ENCODE measurements at regions not wholly inside any gene's neighbourhood (a gene's known extent, or its start where the extent isn't known, plus 50 kb on each side); places are given as distances from the start of the nearest gene placed in this dataset.
A peak's percentile ranks its signal among the peaks of the same experiment; 100 is the strongest.
"Not testable (repeated sequence)": the region's sequence is repeated elsewhere in the genome, so short reads cannot be mapped to it uniquely, and the experiment has no call there.

GRCh38 chr1:184888505-184888904 lies 85.8 kb downstream of the NIBAN1 start:
- no peak for DNase-seq (ENCODE audit: low spot score)

GRCh38 chr1:184882957-184883815 lies 91.1 kb downstream of the NIBAN1 start:
- DNase-seq (ENCODE audit: low spot score) = no peak

- no peak for DNase-seq (ENCODE audit: low spot score)
These were observed 92.1 kb downstream of the NIBAN1 start for GRCh38 chr1:184881941-184882913.

GRCh38 chr1:184879876-184880557 lies 94.3 kb downstream of the NIBAN1 start:
- DNase-seq (ENCODE audit: low spot score) = no peak

- DNase-seq (ENCODE audit: low spot score) = no peak
These were observed 95.7 kb downstream of the NIBAN1 start for GRCh38 chr1:184878602-184879001.

- no peak for DNase-seq (ENCODE audit: low spot score)
These were observed 96.3 kb downstream of the NIBAN1 start for GRCh38 chr1:184878002-184878401.

- DNase-seq (ENCODE audit: low spot score) = not testable (repeated sequence)
These were observed 98.3 kb downstream of the NIBAN1 start for GRCh38 chr1:184876015-184876414.

- no peak for DNase-seq (ENCODE audit: low spot score)
These were observed 99.1 kb downstream of the NIBAN1 start for GRCh38 chr1:184875218-184875617.

- DNase-seq (ENCODE audit: low spot score) = no peak
These were observed 104.0 kb downstream of the NIBAN1 start for GRCh38 chr1:184870319-184870718.

GRCh38 chr1:184867866-184868689 lies 106.2 kb downstream of the NIBAN1 start:
- peak; percentile 26 for DNase-seq (ENCODE audit: low spot score)

GRCh38 chr1:184866991-184867788 lies 107.1 kb downstream of the NIBAN1 start:
- no peak for DNase-seq (ENCODE audit: low spot score)

- DNase-seq (ENCODE audit: low spot score) = no peak
These were observed 107.7 kb downstream of the NIBAN1 start for GRCh38 chr1:184866586-184866985.

GRCh38 chr1:184865831-184866230 lies 108.5 kb downstream of the NIBAN1 start:
- DNase-seq (ENCODE audit: low spot score) = no peak

GRCh38 chr1:184861755-184862336 lies 107.2 kb upstream of the EDEM3 start:
- DNase-seq (ENCODE audit: low spot score) = no peak

- DNase-seq (ENCODE audit: low spot score) = no peak
These were observed 106.5 kb upstream of the EDEM3 start for GRCh38 chr1:184860985-184861754.

GRCh38 chr1:184860535-184860934 lies 105.9 kb upstream of the EDEM3 start:
- no peak for DNase-seq (ENCODE audit: low spot score)

- DNase-seq (ENCODE audit: low spot score) = no peak
These were observed 104.9 kb upstream of the EDEM3 start for GRCh38 chr1:184859381-184860105.

GRCh38 chr1:184858288-184858687 lies 103.6 kb upstream of the EDEM3 start:
- DNase-seq (ENCODE audit: low spot score) = no peak

All from putamen (tissue), 1 donor.